RPMI8226 (cell line): ENCODE measurements at regions not wholly inside any gene's neighbourhood (a gene's known extent, or its start where the extent isn't known, plus 50 kb on each side); places are given as distances from the start of the nearest gene placed in this dataset.
"Not testable (repeated sequence)": the region's sequence is repeated elsewhere in the genome, so short reads cannot be mapped to it uniquely, and the experiment has no call there.

Source experiments
- DNase-seq: peaks from one replicate; pipeline ENCODE4 v3.0.0-alpha.2; 2015

DNA sequence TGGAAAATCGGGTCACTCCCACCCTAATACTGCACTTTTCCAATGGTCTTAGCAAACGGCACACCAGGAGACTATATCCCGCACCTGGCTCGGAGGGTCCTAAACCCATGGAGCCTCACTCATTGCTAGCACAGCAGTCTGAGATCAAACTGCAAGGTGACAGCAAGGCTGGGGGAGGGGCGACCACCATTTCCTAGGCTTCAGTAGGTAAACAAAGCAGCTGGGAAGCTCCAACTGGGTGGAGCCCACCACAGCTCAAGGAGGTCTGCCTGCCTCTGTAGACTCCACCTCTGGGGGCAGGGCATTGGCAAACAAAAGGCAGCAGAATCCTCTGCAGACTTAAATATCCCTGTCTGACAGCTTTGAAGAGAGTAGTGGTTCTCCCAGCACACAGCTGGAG, 109.0 kb upstream of the DEFB108B start:
- not testable (repeated sequence) for DNase-seq

GRCh38 chr11:71730748-71731147, 102.3 kb upstream of the DEFB108B start:
- not testable (repeated sequence) for DNase-seq

GRCh38 chr11:71734368-71734767, 98.6 kb upstream of the DEFB108B start:
- not testable (repeated sequence) for DNase-seq

DNA sequence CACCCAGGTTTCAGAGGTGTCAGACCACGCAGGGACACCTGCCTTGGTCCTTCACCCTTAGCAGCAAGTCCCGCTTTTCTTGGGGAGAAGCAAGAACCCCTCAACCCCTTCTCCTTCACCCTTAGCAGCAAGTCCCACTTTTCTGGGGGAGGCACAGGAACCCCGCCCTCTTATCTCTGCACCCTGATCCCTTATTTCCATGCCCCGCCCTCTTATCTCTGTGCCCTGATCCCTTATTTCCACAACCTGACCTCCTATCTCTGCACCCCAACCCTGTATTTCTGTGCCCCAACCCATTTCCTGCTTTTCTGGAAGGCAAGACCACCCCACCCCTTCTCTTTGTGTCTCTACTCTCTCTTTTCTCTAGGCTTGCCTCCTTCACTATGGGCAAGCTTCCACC, 94.7 kb upstream of the DEFB108B start:
- not testable (repeated sequence) for DNase-seq

GRCh38 chr11:71743385-71743784, 89.6 kb upstream of the DEFB108B start:
- DNase-seq, result not testable (repeated sequence)

DNA sequence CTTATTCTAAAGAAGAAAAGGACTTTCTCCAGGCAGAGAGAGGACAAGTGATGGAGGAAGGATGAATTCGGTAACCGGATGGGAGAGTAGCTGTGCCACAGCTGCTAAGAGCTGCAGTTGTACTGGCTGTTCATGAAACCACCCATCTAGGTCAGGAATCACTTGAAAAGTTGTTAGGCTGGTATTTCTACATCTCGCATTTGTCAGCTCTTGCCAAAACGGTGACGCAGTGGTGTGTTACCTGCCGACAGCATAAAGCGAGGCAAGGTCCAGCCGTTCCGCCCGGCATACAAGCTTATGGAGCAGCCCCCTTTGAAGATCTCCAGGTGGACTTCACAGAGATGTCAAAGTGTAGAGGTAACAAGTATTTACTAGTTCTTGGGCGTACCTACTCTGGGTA, 87.3 kb upstream of the DEFB108B start:
- not testable (repeated sequence) for DNase-seq

DNA sequence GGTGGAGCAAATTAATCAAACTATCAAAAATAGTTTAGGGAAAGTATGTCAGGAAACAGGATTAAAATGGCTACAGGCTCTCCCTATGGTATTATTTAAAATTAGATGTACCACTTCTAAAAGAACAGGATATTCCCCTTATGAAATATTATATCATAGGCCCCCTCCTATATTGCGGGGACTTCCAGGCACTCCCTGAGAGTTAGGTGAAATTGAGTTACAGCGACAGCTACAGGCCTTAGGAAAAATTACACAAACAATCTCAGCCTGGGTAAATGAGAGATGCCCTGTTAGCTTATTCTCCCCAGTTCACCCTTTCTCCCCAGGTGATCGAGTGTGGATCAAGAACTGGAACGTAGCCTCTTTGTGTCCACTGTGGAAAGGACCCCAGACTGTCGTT, 86.7 kb upstream of the DEFB108B start:
- DNase-seq, result not testable (repeated sequence)

DNA sequence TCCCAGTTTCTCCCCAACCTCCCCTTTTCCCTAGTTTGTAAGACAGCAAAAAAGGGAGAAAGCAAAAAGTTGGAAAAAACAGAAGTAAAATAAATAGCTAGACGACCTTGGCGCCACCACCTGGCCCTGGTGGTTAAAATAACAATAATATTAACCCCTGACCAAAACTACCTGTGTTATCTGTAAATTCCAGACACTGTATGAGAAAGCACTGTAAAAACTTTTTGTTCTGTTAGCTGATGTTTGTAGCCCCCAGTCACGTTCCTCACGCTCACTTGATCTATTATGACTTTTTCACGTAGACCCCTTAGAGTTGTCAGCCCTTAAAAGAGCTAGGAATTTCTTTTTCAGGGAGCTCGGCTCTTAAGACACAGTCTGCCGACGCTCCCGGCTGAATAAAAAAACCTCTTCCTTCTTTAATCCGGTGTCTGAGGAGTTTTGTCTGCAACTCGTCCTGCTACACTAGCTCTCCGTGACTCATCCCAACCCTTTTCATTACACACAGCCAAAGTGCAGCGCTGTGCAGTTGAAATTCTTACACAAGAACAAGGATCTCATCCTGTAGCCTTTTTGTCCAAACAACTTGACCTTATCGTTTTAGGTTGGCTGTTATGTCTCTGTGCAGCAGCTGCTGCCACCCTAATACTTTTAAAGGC, 83.9 kb upstream of the DEFB108B start:
- not testable (repeated sequence) for DNase-seq

GRCh38 chr11:71750908-71751307, 82.1 kb upstream of the DEFB108B start:
- DNase-seq, result not testable (repeated sequence)

DNA sequence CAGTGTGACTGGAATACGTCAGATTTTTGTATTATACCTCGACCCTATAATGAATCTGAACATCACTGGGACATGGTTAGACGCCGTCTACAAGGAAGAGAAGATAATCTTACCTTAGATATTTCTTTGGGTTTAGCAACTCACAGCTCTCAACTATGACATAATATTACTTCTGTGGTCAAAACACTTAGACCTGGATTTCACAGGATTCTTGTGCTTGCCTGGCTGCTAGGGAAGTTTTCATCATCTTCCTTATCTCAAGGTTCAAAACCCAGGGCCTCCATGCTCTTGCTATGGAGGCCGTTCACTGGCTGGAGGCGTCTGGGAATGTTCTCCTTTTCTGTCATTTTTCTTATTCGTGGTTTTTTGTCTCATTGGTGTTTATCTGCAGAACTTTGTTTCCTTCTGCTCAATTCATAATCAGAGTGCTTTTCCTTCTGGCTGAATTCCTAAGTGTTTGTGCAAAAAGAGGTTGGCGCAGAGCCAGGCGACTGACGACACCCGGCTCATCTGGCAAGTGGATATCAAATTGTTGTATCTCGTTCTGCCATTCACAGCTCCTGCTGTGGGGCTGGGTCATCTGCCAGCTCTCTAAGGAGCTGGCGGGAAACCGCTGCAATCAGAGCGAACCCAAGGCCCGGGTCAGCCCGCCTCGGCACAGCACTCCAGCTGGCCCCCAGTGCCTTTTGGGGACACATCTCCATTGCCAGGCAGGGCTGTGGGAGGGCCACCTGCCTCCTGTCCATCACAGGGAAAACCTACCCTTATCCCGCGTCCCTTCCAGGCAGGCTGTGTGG, 68.1 kb upstream of the DEFB108B start:
- not testable (repeated sequence) for DNase-seq

GRCh38 chr11:71767016-71767415, 66.0 kb upstream of the DEFB108B start:
- not testable (repeated sequence) for DNase-seq

DNA sequence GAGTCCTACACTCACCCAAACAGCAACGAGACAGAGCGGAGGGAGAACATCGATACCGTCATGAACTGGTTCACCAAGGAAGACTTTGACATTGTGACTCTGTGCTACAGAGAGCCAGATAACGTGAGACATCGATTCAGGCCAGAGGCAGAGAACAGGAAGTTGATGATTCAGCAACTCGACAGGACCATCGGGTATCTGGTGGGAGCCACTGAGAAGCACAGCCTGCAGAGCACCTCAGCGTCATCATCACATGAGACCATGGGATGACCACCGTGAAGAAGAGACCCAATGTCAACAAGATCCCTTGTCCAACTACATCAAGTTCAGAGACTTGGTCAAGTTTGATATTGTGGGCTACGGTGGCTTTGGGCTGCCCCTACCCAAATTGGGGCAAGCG, 60.8 kb upstream of the DEFB108B start:
- DNase-seq, result not testable (repeated sequence)

- DNase-seq, result no peak
Measured at GRCh38 chr11:71774603-71775222, 58.3 kb upstream of the DEFB108B start.

- peak; percentile 59 for DNase-seq
Measured at GRCh38 chr11:71780116-71780515, 52.9 kb upstream of the DEFB108B start.

GRCh38 chr11:71780771-71781170, 52.2 kb upstream of the DEFB108B start:
- DNase-seq, result not testable (repeated sequence)

GRCh38 chr11:71781491-71781890, 51.5 kb upstream of the DEFB108B start:
- not testable (repeated sequence) for DNase-seq

GRCh38 chr11:71782229-71782861, 50.7 kb upstream of the DEFB108B start:
- not testable (repeated sequence) for DNase-seq

DNA sequence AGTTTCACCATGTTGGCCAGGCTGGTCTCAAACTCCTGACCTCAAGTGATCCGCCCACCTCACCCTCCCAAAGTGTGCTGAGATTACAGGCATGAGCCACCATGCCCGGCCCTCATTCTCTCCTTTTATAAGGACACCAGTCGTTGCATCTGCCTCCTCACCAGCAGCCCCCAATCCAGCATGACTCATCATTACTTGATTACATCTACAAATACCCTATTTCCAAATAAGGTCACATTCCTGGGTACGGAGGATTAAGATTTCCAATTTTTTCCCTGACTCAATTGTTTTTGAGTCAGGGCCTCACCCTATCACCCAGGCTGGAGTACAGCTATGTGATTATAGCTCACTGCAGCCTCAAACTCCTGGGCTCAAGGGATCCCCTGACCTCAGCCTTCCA, 49.8 kb upstream of the DEFB108B start:
- not testable (repeated sequence) for DNase-seq
